Caco-2 (cell line): ENCODE measurements at regions not wholly inside any gene's neighbourhood (a gene's known extent, or its start where the extent isn't known, plus 50 kb on each side); places are given as distances from the start of the nearest gene placed in this dataset.

Source experiments
- BruUV-seq: library from RNA; stranded (reverse); fragments of 400-500 nt; replicated peaks from 2 replicates; lab custom pipeline; 2021; lab: Mats Ljungman, UMichigan
- CTCF ChIA-PET: fragments of 300-600 bp; sonication (Branson Sonifier 250); formaldehyde crosslinking; loops from one replicate; lab custom pipeline; 2022; ENCODE audit warnings: antibody characterized with exemption; lab: Charles Lee
- POLR2A ChIA-PET: fragments of 300-600 bp; sonication (Branson Sonifier 250); formaldehyde crosslinking; loops from one replicate; lab custom pipeline; 2022; ENCODE audit warnings: antibody characterized with exemption; lab: Charles Lee
- DNase-seq, 2 experiments: peaks; one replicate each; pipeline versions ENCODE4 v3.0.0 to v3.0.0-alpha.2; 2020 to 2022
- H3K27me3 ChIP-seq: replicated peaks from 2 replicates; pipeline ENCODE4 v1.6.0; 2011; ENCODE audit warnings: low read length; ENCODE audit not compliant: control insufficient read depth, insufficient read depth
- H3K36me3 ChIP-seq: 2 replicates; pipeline ENCODE4 v1.5.1; 2011; ENCODE audit warnings: low read length; ENCODE audit not compliant: control insufficient read depth, insufficient read depth
- H3K4me1 ChIP-seq: fragments of 250-450 bp; sonication (Bioruptor Pico); 2 replicates; pipeline ENCODE4 v1.5.1; 2020; ENCODE audit warnings: mild to moderate bottlenecking
- H3K4me3 ChIP-seq: 2 replicates; pipeline ENCODE4 v1.5.1; 2011; ENCODE audit warnings: low read depth, mild to moderate bottlenecking, control low read depth, low read length
- H3K9me3 ChIP-seq: fragments of 250-450 bp; sonication (Bioruptor Pico); 2 replicates; pipeline ENCODE4 v1.5.1; 2020; ENCODE audit warnings: mild to moderate bottlenecking, moderate library complexity
- H3K27ac Mint-ChIP-seq: one replicate; pipeline ENCODE4 v1.8.0; 2022; ENCODE audit warnings: mixed read lengths; ENCODE audit not compliant: unreplicated experiment
- H3K27me3 Mint-ChIP-seq: one replicate; pipeline ENCODE4 v1.8.0; 2022; ENCODE audit warnings: mixed read lengths; ENCODE audit not compliant: insufficient read depth, unreplicated experiment
- H3K36me3 Mint-ChIP-seq: one replicate; pipeline ENCODE4 v1.8.0; 2022; ENCODE audit warnings: mild to moderate bottlenecking, mixed read lengths; ENCODE audit not compliant: insufficient read depth, unreplicated experiment
- H3K4me1 Mint-ChIP-seq: one replicate; pipeline ENCODE4 v1.8.0; 2022; ENCODE audit warnings: low read depth, mixed read lengths; ENCODE audit not compliant: unreplicated experiment
- H3K4me3 Mint-ChIP-seq: one replicate; pipeline ENCODE4 v1.8.0; 2022; ENCODE audit warnings: mild to moderate bottlenecking, moderate library complexity, mixed read lengths; ENCODE audit not compliant: unreplicated experiment
- H3K9me3 Mint-ChIP-seq: one replicate; pipeline ENCODE4 v1.8.0; 2022; ENCODE audit warnings: mixed read lengths; ENCODE audit not compliant: unreplicated experiment
- CTCF ChIP-seq, 2 experiments: fragments of 200-600 bp in 1 of 2; IDR thresholded peaks; 1 replicate in 1 of 2; 2 replicates in 1 of 2; pipeline versions ENCODE4 v1.5.1 to v1.8.0; 2011 to 2022; ENCODE audit warnings: antibody characterized with exemption in 1 of 2, control low read depth in 1 of 2, inconsistent platforms in 1 of 2, low read depth in 1 of 2, low read length in 1 of 2, mild to moderate bottlenecking in 1 of 2, moderate library complexity in 1 of 2; ENCODE audit not compliant: insufficient read depth in 1 of 2, severe bottlenecking in 1 of 2, unreplicated experiment in 1 of 2
- intact Hi-C: fragments of 100-400 bp; cut with micrococcal nuclease; formaldehyde crosslinking; loops from one replicate; pipeline ENCODE4 v1.10.0; 2022; ENCODE audit not compliant: unreplicated experiment

- ChIA-PET POLR2A (no interaction called here), CTCF (no interaction called here)
- no peaks in the 10 kb centered on the region for H3K4me1 ChIP-seq
- Mint-ChIP-seq H3K36me3 (no peaks in the 10 kb centered on the region), H3K27ac (no peak overlapping the region), H3K4me1 (no peaks in the 10 kb centered on the region), H3K9me3 (no peaks in the 10 kb centered on the region), H3K4me3 (no peak overlapping the region), H3K27me3 (peaks cover 8% of the 10 kb centered on the region)
- no peaks in the 10 kb centered on the region for H3K36me3 ChIP-seq
- TF ChIP-seq CTCF (IDR thresholded peaks at IDR 0.05; ENCODE audit: insufficient read depth in 1 of 2, low read depth in 1 of 2, low read length in 1 of 2, severe bottlenecking in 1 of 2, unreplicated experiment in 1 of 2): no peak
- no peaks in the 10 kb centered on the region for H3K9me3 ChIP-seq
- intact Hi-C loops: no loop called here
- no TSS peak for BruUV-seq
- DNase-seq: no peak
- no peak overlapping the region for H3K4me3 ChIP-seq
- no peaks in the 10 kb centered on the region for H3K27me3 ChIP-seq
Observed at GRCh38 chr11:128082574-128082973, 504.8 kb downstream of the ETS1 start.

GRCh38 chr11:128069665-128070064, 517.7 kb downstream of the ETS1 start:
- DNase-seq: no peak
- no peaks in the 10 kb centered on the region for H3K36me3 Mint-ChIP-seq
- intact Hi-C loops: no loop called here
- no peak for TF ChIP-seq CTCF (IDR thresholded peaks at IDR 0.05; ENCODE audit: insufficient read depth in 1 of 2, low read depth in 1 of 2, low read length in 1 of 2, severe bottlenecking in 1 of 2, unreplicated experiment in 1 of 2)
- Histone ChIP-seq H3K4me1 (no peaks in the 10 kb centered on the region), H3K36me3 (no peaks in the 10 kb centered on the region), H3K4me3 (no peak overlapping the region), H3K9me3 (no peaks in the 10 kb centered on the region; the same call in 1 of the 2 replicates), H3K27me3 (no peaks in the 10 kb centered on the region)
- H3K9me3 Mint-ChIP-seq: no peaks in the 10 kb centered on the region
- POLR2A ChIA-PET: no interaction called here
- no peaks in the 10 kb centered on the region for H3K4me1 Mint-ChIP-seq
- no peak overlapping the region for H3K4me3 Mint-ChIP-seq
- no peak overlapping the region for H3K27ac Mint-ChIP-seq
- peaks cover 11% of the 10 kb centered on the region for H3K27me3 Mint-ChIP-seq
- no TSS peak for BruUV-seq
- CTCF ChIA-PET: no interaction called here

- H3K9me3 Mint-ChIP-seq: no peaks in the 10 kb centered on the region
- CTCF ChIA-PET: interaction anchor here (0.6 kb wide), 1 partner anchor 9 kb away, joined by 3 read pairs; no protein-coding TSS in a partner anchor
- DNase-seq: no peak
- no peaks in the 10 kb centered on the region; the same call in 1 of the 2 replicates for H3K9me3 ChIP-seq
- POLR2A ChIA-PET: no interaction called here
- H3K36me3 ChIP-seq: no peaks in the 10 kb centered on the region
- H3K4me3 ChIP-seq: no peak overlapping the region
- H3K4me1 Mint-ChIP-seq: no peaks in the 10 kb centered on the region
- H3K27me3 Mint-ChIP-seq: peaks cover 6% of the 10 kb centered on the region
- H3K4me3 Mint-ChIP-seq: no peak overlapping the region
- H3K27ac Mint-ChIP-seq: no peak overlapping the region
- TF ChIP-seq CTCF (IDR thresholded peaks at IDR 0.05; ENCODE audit: insufficient read depth in 1 of 2, low read depth in 1 of 2, low read length in 1 of 2, severe bottlenecking in 1 of 2, unreplicated experiment in 1 of 2): no peak
- intact Hi-C loops: no loop called here
- no peaks in the 10 kb centered on the region for H3K4me1 ChIP-seq
- no TSS peak for BruUV-seq
- H3K27me3 ChIP-seq: no peaks in the 10 kb centered on the region
- H3K36me3 Mint-ChIP-seq: no peaks in the 10 kb centered on the region
Observed at GRCh38 chr11:128067780-128068179, 519.6 kb downstream of the ETS1 start.
